K562 (cell line): ENCODE measurements at regions not wholly inside any gene's neighbourhood (a gene's known extent, or its start where the extent isn't known, plus 50 kb on each side); places are given as distances from the start of the nearest gene placed in this dataset.
A peak's percentile ranks its signal among the peaks of the same experiment; 100 is the strongest.

Experiments used
- ATAC-seq: fragments of 200-7000 bp; cut with Tn5 transposase; 3 replicates; pipeline ENCODE4 v1.9.1; 2020; ENCODE audit warnings: moderate library complexity
- BruUV-seq: library from RNA; stranded (reverse); fragments of 400-500 nt; replicated peaks from 2 replicates; lab custom pipeline; 2021; lab: Mats Ljungman, UMichigan
- CTCF ChIA-PET: fragments of 300-600 bp; formaldehyde crosslinking; extraction: SDS; loops from one replicate; lab custom pipeline; 2021; ENCODE audit warnings: low intra/inter-chr PET ratio; lab: Yijun Ruan, JAX
- POLR2A ChIA-PET: fragments of 300-600, 350-650 bp; sonication (Branson Sonifier 250); formaldehyde crosslinking; extraction: SDS; loops from one replicate; lab custom pipeline; 2021; ENCODE audit warnings: antibody characterized with exemption, inconsistent platforms; lab: Yijun Ruan, JAX
- DNase-seq, 4 experiments: peaks; one replicate each; pipeline versions ENCODE4 v3.0.0 to v3.0.0-alpha.2; 2011 to 2018; ENCODE audit warnings: low spot score in 3 of 4, mixed read lengths in 3 of 4; ENCODE audit errors: extremely low read depth in 1 of 4
- FAIRE-seq: peaks from 2 replicates; lab custom pipeline; 2011; peaks lifted over from hg19 to GRCh38; lab: Jason Lieb, UNC
- H2AFZ ChIP-seq: 2 replicates; pipeline ENCODE4 v1.6.0; 2011; ENCODE audit warnings: low read depth, low read length, control low read depth, inconsistent platforms
- H3K27ac ChIP-seq: fragments of 200-600 bp; 3 replicates; pipeline ENCODE4 v1.8.0; 2011; ENCODE audit warnings: low read depth, mild to moderate bottlenecking, control low read depth, inconsistent platforms, low read length, moderate library complexity, mixed read lengths; ENCODE audit errors: extremely low read depth
- H3K27me3 ChIP-seq, 2 experiments: fragments of 300-600 bp in 1 of 2; 2 replicates in 1 of 2; 3 replicates in 1 of 2; pipeline versions ENCODE4 v1.6.0 to v1.8.0; 2011; ENCODE audit warnings: inconsistent platforms in 2 of 2, low read length in 2 of 2, mild to moderate bottlenecking in 1 of 2, mixed read lengths in 1 of 2, moderate library complexity in 1 of 2; ENCODE audit not compliant: control insufficient read depth in 2 of 2, insufficient read depth in 2 of 2
- H3K36me3 ChIP-seq: fragments of 300-600 bp; 3 replicates; pipeline ENCODE4 v1.8.0; 2011; ENCODE audit warnings: mild to moderate bottlenecking, low read length, inconsistent platforms; ENCODE audit not compliant: control insufficient read depth, insufficient read depth
- H3K4me1 ChIP-seq, 2 experiments: fragments of 200-600 bp in 1 of 2; replicated peaks in 1 of 2; 2 replicates in 1 of 2; 3 replicates in 1 of 2; pipeline versions ENCODE4 v1.5.1 to v1.8.0; 2011; ENCODE audit warnings: inconsistent platforms in 2 of 2, low read length in 2 of 2, mild to moderate bottlenecking in 1 of 2, mixed read lengths in 1 of 2, moderate library complexity in 1 of 2; ENCODE audit not compliant: control insufficient read depth in 2 of 2, insufficient read depth in 2 of 2
- H3K4me2 ChIP-seq: 2 replicates; pipeline ENCODE4 v1.6.1; 2011; ENCODE audit warnings: low read length, control low read depth, inconsistent platforms, mixed read lengths; ENCODE audit not compliant: insufficient read depth
- H3K4me3 ChIP-seq: fragments of 200-600 bp; sonication (generic), shearing (Covaris generic); 2 replicates; pipeline ENCODE4 v1.5.1; 2016; ENCODE audit warnings: control low read depth, inconsistent platforms
- H3K79me2 ChIP-seq: fragments of 200-600 bp; 3 replicates; pipeline ENCODE4 v1.8.0; 2011; ENCODE audit warnings: low read length, inconsistent platforms; ENCODE audit not compliant: control insufficient read depth, insufficient read depth
- H3K9ac ChIP-seq, 2 experiments: 2 replicates each; pipeline versions ENCODE4 v1.6.0 to v1.6.1; 2011; ENCODE audit warnings: low read depth in 2 of 2, low read length in 2 of 2, control low read depth in 1 of 2, inconsistent platforms in 1 of 2, mild to moderate bottlenecking in 1 of 2, mixed read lengths in 1 of 2; ENCODE audit not compliant: insufficient read depth in 1 of 2
- H3K9me1 ChIP-seq: one replicate; pipeline ENCODE4 v1.6.0; 2011; ENCODE audit warnings: inconsistent platforms, mild to moderate bottlenecking, low read length, moderate library complexity; ENCODE audit not compliant: control insufficient read depth, insufficient read depth
- H3K9me3 ChIP-seq: replicated peaks from 2 replicates; pipeline ENCODE4 v1.5.1; 2011; ENCODE audit warnings: low read depth, low read length, inconsistent platforms; ENCODE audit not compliant: control insufficient read depth, insufficient read depth
- H4K20me1 ChIP-seq: replicated peaks from 2 replicates; pipeline ENCODE4 v1.6.1; 2011; ENCODE audit warnings: low read length, inconsistent platforms, mixed read lengths; ENCODE audit not compliant: control insufficient read depth, insufficient read depth
- BDP1 ChIP-seq: IDR thresholded peaks from 3 replicates; pipeline ENCODE4 v1.6.1; 2011; ENCODE audit not compliant: insufficient read length, insufficient read depth
- CBFA2T2 ChIP-seq: fragments of 450-650 bp; conservative IDR thresholded peaks from 2 replicates; pipeline ENCODE4 v1.6.1; 2017; ENCODE audit warnings: mild to moderate bottlenecking
- ELK3 ChIP-seq: fragments of 450-650 bp; formaldehyde crosslinking; IDR thresholded peaks from 2 replicates; pipeline ENCODE4 v1.4.0; 2020; ENCODE audit warnings: mild to moderate bottlenecking
- JUN ChIP-seq, 2 experiments: sonication (generic) in 1 of 2; formaldehyde crosslinking in 1 of 2; IDR thresholded peaks; 2 replicates each; pipeline versions ENCODE4 v1.6.1 to v1.8.0; 2012 to 2022; ENCODE audit warnings: borderline replicate concordance in 2 of 2, mild to moderate bottlenecking in 2 of 2, improper control_type of control experiment in 1 of 2, low read depth in 1 of 2, low read length in 1 of 2, missing genetic modification reagents in 1 of 2
- RCOR1 ChIP-seq, 2 experiments: IDR thresholded peaks; 2 replicates each; pipeline ENCODE4 v1.6.1; 2012; ENCODE audit warnings: low read depth in 2 of 2, low read length in 2 of 2, borderline replicate concordance in 1 of 2, improper control_type of control experiment in 1 of 2
- SOX6 ChIP-seq: fragments of 450-650 bp; IDR thresholded peaks from 2 replicates; pipeline ENCODE4 v1.6.1; 2014; ENCODE audit warnings: mild to moderate bottlenecking
- STAG1 ChIP-seq: sonication (generic); formaldehyde crosslinking; IDR thresholded peaks from 2 replicates; pipeline ENCODE4 v1.5.0; 2020; ENCODE audit warnings: missing genetic modification reagents, borderline replicate concordance
- TFAP4 ChIP-seq: sonication (generic); formaldehyde crosslinking; IDR thresholded peaks from 2 replicates; pipeline ENCODE4 v1.8.0; 2022; ENCODE audit warnings: missing genetic modification reagents, mild to moderate bottlenecking, moderate library complexity, borderline replicate concordance
- USF2 ChIP-seq: sonication (generic); formaldehyde crosslinking; IDR thresholded peaks from 2 replicates; pipeline ENCODE4 v1.5.0; 2020; ENCODE audit warnings: missing genetic modification reagents
- ZBTB33 ChIP-seq: sonication (generic); formaldehyde crosslinking; IDR thresholded peaks from 2 replicates; pipeline ENCODE4 v1.8.1; 2023; ENCODE audit warnings: mild to moderate bottlenecking, missing genetic modification reagents
- ZKSCAN3 ChIP-seq: fragments of 250-450 bp; sonication (Bioruptor Pico); IDR thresholded peaks from 2 replicates; pipeline ENCODE4 v1.4.0; 2020
- ZNF449 ChIP-seq: fragments of 250-450 bp; sonication (Bioruptor Pico); IDR thresholded peaks from 2 replicates; pipeline ENCODE4 v1.8.0; 2022; ENCODE audit warnings: moderate library complexity, mild to moderate bottlenecking, inconsistent platforms
- ZNF551 ChIP-seq: fragments of 250-450 bp; sonication (Bioruptor Pico); IDR thresholded peaks from 2 replicates; pipeline ENCODE4 v1.5.0; 2021; ENCODE audit warnings: mild to moderate bottlenecking, moderate library complexity
- ZNF778 ChIP-seq: fragments of 450-650 bp; formaldehyde crosslinking; IDR thresholded peaks from 2 replicates; pipeline ENCODE4 v1.4.0; 2020; ENCODE audit warnings: mild to moderate bottlenecking, moderate library complexity
- WGBS: fragments of 100-300 bp; shearing (Covaris generic); methylation state at CpG from one replicate; pipeline ENCODE4 v1.1.6; 2016; ENCODE audit warnings: low coverage, mixed read lengths; ENCODE audit not compliant: insufficient coverage; ENCODE audit errors: missing lambda C conversion rate; 5-methylcytosine and 5-hydroxymethylcytosine counted together
- in situ Hi-C: fragments of 300-500 bp; cut with MboI; formaldehyde crosslinking; loops from 4 replicates; pipeline ENCODE4 v1.15.0; 2018; ENCODE audit warnings: inconsistent platforms, mixed read lengths
- intact Hi-C: fragments of 100-400 bp; cut with micrococcal nuclease; formaldehyde crosslinking; loops from 2 replicates; pipeline ENCODE4 v1.14.2; 2022

- Histone ChIP-seq H3K4me2 (no peak overlapping the region), H3K9me3 (no peaks in the 10 kb centered on the region), H3K9ac (no peak overlapping the region), H3K9me1 (no peaks in the 10 kb centered on the region), H2AFZ (peak overlapping the region; percentile 80), H3K36me3 (no peaks in the 10 kb centered on the region), H3K4me3 (no peak overlapping the region), H3K4me1 (no peaks in the 10 kb centered on the region; a peak in 1 of 5 replicates), H3K79me2 (no peaks in the 10 kb centered on the region), H4K20me1 (no peaks in the 10 kb centered on the region), H3K27me3 (peaks cover 4 to 9% of the 10 kb centered on the region in 2 experiments; a peak in 3 of 5 replicates), H3K27ac (no peak overlapping the region)
- in situ Hi-C loops, result no loop called here
- peak; percentile 23 to 74 (median 52) for DNase-seq
- peak; percentile 99 for ATAC-seq
- FAIRE-seq, result peak; percentile 85
- POLR2A ChIA-PET, result interaction anchor here (0.8 kb wide), 3 partner anchors 66 to 240 kb away, joined by 3 read pairs; no protein-coding TSS in a partner anchor
- no TSS peak for BruUV-seq
- intact Hi-C loops, result loop anchor here (1.0 to 5.0 kb wide), 4 partner anchors 62 to 238 kb away; partner anchors contain the start of gene ELOVL5
- CTCF ChIA-PET, result interaction anchor here (1.4 to 1.9 kb wide), 2 partner anchors 238 to 239 kb away, joined by 7 to 9 read pairs; no protein-coding TSS in a partner anchor
- WGBS, result 13% methylated on average over 9 of the region's 9 CpGs
- TF ChIP-seq ZNF449 (CRISPR knock-in tag) (no peak), RCOR1 (IDR thresholded peaks at IDR 0.05; ENCODE audit: borderline replicate concordance in 1 of 2, low read depth in 2 of 2, low read length in 2 of 2) (peak in 1 of 2 experiments; percentile 60; a peak in 2 of 4 replicates), ZKSCAN3 (no peak), ELK3 (CRISPR knock-in tag) (no peak), TFAP4 (CRISPR knock-in tag) (peak; percentile 34; the same call in 1 of the 2 replicates), STAG1 (peak; percentile 23; the same call in 1 of the 2 replicates), BDP1 (no peak), ZBTB33 (CRISPR knock-in tag) (0 out of 2 replicates have a peak, but pooled peaks have one; percentile 47), JUN (IDR thresholded peaks at IDR 0.05; ENCODE audit: borderline replicate concordance, low read depth, low read length) (peak; percentile 74; the same call in 1 of the 2 replicates), JUN (CRISPR knock-in tag; IDR thresholded peaks at IDR 0.05; ENCODE audit: borderline replicate concordance) (no peak), ZNF778 (CRISPR knock-in tag) (no peak), SOX6 (peak; percentile 32; the same call in 1 of the 2 replicates), CBFA2T2 (no peak), ZNF551 (CRISPR knock-in tag) (no peak), USF2 (peak; percentile 40)
Observed at GRCh38 chr6:53410508-53411258, 61.9 kb upstream of the ELOVL5 start.
